ENCODE measurements at regions not wholly inside any gene's neighbourhood (a gene's known extent, or its start where the extent isn't known, plus 50 kb on each side); places are given as distances from the start of the nearest gene placed in this dataset.

DNA sequence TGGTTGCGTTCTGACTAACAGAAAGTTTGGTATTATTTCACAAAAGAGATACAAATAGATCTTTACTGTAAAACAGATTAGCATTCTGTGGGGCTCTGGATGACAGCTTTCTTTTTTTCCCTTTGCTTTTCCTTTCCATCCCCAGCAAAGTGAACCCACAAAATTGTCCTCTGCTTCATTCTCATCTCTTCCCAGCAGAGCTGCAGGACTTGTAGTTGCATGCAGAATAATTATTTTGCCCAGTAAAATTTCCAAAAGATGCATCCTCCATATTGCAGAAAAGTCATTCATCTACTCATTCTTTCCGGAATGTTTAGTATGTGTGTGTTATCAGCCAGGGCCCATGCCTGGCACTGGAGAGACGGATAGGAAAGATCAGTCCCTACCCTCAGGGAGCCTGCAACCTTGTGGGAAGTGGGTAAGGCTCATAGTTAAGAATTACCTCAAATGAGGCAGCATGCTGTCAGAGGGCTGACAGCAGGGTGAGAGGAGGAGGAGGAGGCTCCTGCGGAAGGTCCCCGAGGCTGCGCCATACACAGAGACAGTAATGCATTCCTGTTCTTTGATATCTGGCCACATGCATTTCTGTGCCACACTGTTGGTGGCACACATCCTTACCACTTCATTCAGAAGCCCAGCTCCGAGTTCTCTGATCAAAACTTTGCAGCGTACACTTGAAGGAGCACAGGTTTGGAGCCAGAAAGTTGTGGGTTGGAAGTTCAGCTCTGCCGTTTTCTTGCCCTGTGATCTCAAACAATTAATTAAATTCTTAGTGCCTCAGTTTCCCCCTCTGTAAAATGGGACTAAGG lies 225.4 kb downstream of the MYCN start (continued):
- TF ChIP-seq KDM5A (IDR thresholded peaks at IDR 0.05; ENCODE audit: low read length), result no peak
- TF ChIP-seq CBX5 (IDR thresholded peaks at IDR 0.05; ENCODE audit: low read depth, low read length), result no peak

Measured in H1 (cell line).